GM18511 (cell line): ENCODE measurements at regions not wholly inside any gene's neighbourhood (a gene's known extent, or its start where the extent isn't known, plus 50 kb on each side); places are given as distances from the start of the nearest gene placed in this dataset.

ENCODE experiments used
- ATAC-seq: cut with Tn5 transposase; IDR thresholded peaks from one replicate; pipeline ENCODE4 v1.9.1; 2021; ENCODE audit warnings: mild to moderate bottlenecking, moderate library complexity; ENCODE audit not compliant: unreplicated experiment

- ATAC-seq = no peak
Observed at GRCh38 chr6:165960695-165961094, 207.0 kb downstream of the TBXT start.

DNA sequence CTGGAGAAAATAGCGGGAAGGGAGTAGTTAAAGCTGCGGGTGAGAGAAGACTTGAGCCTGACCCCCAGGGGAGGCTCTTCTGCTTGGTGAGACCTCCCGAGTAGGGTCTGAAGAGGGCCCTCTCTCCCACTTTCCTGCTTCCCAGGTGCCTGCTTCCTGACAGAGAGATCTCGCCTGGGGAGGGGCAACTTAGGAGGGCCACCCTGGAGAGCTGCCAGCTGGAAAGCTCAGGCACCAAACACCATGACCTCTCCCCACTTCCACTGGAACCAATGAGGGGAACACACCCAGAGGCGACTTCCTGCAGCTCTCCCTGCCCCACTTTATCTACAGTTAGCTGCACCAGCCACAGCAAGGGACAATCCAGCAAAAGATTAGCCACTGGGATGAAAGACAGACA, 208.0 kb downstream of the TBXT start:
- ATAC-seq = no peak

DNA sequence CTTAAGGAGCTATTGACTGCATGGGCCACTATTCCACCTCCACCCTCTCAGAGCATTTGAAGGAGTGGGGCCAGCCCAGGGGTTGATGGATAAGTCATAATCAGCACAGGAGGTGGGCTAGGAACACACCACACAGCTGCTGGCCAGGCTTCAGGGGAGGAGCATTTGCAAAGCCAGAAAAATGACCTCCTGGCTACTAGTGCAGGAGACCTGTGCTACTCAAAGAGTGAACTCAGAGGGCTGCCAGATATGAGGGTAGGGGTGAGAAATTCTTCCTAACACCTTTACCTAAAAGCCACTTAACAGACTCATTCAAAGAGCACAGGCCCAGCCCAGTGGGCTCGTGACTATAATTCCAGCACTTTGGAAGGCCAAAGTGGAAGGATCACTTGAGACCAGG, 210.8 kb downstream of the TBXT start:
- no peak for ATAC-seq

GRCh38 chr6:165952514-165952913, 215.1 kb downstream of the TBXT start:
- no peak for ATAC-seq

GRCh38 chr6:165950316-165950715, 217.3 kb downstream of the TBXT start:
- ATAC-seq = no peak

DNA sequence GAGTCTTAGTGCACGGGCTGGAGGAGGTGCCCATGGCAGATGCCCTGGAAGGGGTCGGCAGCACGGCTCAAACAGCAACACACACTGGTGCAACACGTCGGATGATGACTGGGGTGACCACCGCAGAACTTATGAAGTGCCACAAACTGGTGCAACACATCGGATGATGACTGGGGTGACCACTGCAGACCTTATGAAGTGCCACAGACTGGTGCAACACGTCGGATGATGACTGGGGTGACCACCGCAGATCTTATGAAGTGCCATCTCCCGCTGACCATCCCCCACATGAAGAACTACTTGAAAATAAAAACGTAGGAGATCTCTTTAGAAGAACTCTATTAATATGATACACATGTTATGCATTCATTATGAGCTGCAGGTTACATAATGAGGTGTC, 218.3 kb downstream of the TBXT start:
- no peak for ATAC-seq

- ATAC-seq = no peak
Observed at GRCh38 chr6:165944002-165944466, 223.6 kb downstream of the TBXT start.

DNA sequence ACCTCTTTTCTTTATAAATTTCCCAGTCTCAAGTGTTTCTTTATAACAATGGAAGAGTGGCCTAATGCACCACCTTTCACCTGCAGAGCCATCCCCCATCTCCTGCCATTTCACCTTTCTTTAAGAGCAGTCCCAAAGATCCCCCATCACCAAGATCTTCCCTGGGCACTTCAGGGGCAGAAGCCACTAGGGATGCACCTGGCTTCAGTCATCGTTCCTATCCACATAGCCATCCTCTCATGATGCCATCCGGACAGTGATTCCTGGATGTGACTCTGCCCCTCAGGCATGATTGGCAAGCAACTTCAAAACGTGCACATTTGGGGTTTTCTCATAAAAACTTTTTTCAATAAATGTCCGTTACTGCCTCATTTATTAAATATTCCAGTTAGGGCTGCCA, 225.9 kb downstream of the TBXT start:
- ATAC-seq = no peak

DNA sequence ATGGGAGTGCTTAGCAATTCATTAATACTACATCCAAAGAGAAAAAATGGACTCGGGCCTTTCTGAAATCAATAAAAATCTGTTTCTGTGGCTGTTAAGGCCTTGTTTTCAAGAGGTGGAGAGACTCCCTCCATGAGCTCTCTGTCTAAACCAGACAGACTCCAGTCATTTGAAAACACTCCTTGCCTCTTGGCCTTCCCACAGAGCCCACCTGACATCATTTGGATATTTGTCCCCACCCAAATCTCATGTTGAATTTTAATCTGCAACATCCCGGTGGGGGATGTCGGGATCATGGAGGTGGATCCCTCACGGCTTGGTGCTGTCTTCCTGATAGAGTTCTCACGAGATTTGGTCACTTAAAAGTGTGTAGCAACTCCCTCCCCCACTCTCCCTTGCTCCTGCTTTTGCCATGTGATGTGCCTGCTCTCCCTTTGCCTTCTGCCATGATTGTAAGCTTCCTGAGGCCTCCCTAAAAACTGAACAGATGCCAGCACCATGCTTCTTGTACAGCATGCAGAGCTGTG, 226.3 kb downstream of the TBXT start:
- ATAC-seq = no peak

DNA sequence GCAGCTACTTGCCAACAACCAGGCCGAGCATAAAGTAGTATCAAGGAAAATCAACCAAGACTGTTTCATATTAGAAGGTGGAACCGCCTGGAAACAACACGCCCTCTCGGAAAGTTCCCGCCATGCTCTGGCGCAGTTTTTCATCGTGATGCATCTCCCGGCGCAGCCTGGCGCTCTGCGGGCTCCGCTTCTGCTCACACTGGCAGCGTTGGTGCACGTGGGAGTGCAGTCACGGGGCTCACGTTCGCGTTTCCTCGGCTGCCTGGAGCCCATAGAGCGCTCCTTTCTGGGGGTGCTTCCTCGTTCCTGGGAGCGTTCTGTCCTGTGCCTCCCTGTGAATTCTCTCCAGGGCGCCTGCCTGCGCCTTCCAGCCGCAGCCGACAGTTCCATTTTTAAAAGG, 227.3 kb downstream of the TBXT start:
- ATAC-seq = no peak

GRCh38 chr6:165939601-165940290, 227.9 kb downstream of the TBXT start:
- no peak for ATAC-seq

GRCh38 chr6:165939047-165939446, 228.6 kb downstream of the TBXT start:
- ATAC-seq = no peak

DNA sequence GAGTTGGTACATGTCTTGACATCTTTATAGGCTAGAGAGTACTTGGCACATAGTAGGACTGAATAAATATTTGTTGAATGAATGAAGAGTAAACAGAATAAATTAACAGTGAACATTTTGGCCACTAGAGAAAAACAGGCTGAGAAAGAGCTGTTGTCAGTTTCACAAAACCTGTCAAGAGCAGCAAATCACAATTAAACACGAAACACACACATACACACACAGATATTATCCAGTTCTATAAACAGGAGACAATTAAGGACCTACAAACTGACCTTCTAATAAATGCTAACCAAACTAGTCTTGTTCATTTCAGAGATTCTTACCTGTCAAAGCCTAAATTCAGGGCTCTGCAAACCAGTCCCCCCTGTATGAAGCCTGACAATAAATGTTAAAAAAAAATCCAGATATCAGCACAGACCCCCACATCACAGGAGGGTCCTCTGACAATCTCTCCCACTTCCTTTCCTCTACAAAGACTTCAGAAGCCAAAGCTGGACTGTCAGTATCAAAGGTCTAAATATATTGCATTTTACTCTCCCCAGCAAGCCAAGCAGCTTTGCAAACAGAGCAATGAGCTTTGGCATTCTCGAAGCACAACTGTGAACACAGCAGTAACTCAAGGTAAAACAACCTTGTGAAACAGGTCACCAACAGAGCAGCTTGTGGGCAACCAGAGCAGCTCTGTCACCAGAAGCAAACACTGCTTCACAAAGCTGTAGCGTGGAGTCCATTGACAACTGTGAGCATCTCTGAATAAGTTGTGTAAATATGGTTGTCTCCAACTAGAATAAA, 229.9 kb downstream of the TBXT start:
- ATAC-seq = no peak

DNA sequence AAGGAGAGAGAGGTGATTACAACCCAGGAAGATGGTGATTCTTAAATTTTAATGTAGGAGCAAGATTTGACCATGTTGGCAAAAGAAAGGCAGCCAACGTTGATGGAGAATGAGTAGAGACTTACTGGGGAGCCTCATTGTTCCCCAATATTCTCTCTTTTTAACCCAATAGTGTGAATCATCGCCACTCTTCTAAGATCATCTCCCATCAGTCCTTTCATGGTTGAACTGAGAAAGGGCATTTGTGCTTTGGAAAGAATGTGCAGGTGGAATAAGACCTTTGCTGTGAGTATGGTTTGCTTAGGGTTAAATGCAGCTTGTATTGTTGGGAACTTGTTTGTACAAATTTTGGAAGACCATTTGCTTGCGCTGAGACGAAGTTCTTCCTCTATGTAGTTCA, 231.0 kb downstream of the TBXT start:
- ATAC-seq = no peak

DNA sequence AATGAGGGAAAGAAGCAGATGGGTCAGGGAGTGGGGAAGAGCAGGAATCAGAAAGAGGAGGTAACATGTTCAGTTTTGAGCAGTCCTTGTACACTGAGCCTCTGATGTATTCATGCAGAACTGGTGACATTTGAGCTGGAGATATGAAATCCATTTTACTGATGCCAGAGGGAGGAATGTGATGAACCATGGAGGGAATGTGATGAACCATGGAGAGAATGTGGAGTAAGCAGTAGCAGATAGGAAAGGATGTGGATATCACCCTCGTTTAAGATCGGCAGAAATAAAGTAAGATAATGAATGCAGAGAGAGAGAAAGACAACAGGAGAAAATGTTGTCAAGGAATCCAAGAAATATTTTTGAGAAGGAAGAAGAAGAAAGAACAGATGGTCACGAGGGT, 231.6 kb downstream of the TBXT start:
- no peak for ATAC-seq

DNA sequence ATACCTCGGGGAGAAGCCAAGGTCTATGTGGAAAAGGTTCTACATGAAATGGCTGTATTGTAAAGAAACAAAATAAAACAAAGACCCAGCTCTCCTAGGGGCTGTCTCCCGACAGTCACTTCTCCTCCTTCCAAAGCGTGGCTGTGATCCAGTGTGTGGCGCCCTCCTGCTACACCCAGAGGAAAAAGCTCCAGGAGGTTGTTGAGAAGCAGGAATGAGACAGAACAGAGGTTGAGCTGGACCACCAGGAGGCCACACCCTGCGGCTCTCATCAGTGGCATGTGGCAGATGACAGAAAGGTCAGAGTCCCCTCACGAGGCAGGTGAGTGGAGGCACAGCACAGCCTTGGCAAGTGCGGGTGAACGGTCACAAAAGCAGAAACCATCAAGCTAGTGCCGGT, 236.0 kb downstream of the TBXT start:
- ATAC-seq = no peak

GRCh38 chr6:165930668-165931214, 236.9 kb downstream of the TBXT start:
- no peak for ATAC-seq

- ATAC-seq = no peak
Observed at GRCh38 chr6:165929607-165930006, 238.0 kb downstream of the TBXT start.

GRCh38 chr6:165926378-165926777, 241.3 kb downstream of the TBXT start:
- ATAC-seq = no peak

DNA sequence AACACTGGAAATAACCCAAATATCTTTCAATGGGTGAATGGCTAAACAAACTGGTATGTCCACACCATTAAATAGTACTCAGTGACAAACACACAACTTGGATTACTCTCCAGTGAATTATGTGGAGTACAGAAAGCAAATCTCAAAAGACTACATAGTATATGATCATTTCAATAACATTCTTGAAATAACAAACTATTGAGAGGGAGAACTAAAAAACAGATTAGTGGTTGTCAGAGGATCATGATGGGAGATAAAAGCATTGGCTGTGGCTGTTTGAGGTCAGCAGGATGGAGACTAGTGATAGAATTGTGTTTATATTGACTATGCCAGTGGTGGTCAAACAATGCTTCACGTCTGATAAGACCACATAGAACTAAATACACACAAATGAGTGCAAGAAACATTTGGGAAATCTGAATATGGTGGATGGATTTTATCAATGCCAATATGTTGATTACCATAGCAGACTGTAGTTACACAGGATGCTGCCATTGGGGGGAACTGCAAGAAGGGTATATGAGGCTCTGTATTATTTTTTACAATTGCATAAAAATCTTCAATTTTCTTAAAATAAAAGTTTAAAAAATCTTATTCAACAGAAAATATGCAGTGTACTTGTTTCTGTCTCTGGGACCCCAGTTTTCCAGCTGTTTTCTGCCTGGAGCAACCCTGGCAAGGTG, 242.0 kb downstream of the TBXT start:
- ATAC-seq = no peak

DNA sequence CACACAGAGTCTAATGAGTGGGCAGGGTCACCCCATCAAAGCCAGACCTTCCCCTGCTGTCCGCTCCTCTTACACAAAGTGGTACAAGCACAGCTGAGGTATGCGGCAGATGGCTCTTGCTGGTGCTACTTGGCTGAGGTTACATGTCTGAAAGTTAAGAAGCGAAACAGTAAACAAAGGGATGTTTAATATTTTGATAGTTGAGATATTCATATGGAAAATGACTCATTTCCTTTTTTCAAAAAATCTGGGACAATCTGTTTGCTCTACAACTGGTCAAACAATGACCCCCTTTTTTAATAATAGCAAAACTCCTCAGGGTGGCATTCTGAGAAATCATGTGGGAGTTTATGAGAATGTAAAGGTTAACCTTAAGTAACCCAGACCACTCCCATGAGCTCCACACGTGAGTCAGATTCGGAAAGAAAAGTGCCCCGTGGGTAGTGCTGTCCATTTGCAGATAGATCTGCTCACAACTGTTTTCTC, 245.3 kb downstream of the TBXT start:
- peak; percentile 55 for ATAC-seq
